Tibial artery (tissue), 4 donors: ENCODE measurements at regions not wholly inside any gene's neighbourhood (a gene's known extent, or its start where the extent isn't known, plus 50 kb on each side); places are given as distances from the start of the nearest gene placed in this dataset.

Experiments used
- DNase-seq, 2 donors: peaks; one replicate each; pipeline ENCODE4 v3.0.0-alpha.2; 2019
- H3K27ac ChIP-seq, 2 donors: fragments of 200-600 bp; sonication (generic) in 1 of 2; 1 replicate in 1 of 2; 2 replicates in 1 of 2; pipeline ENCODE4 v1.5.1; 2018 to 2019; ENCODE audit warnings: mild to moderate bottlenecking in 1 of 2
- H3K27me3 ChIP-seq, 2 donors: fragments of 200-600 bp; sonication (generic) in 1 of 2; one replicate each; pipeline versions ENCODE4 v1.5.1 to v1.6.0; 2016 to 2019
- H3K36me3 ChIP-seq, 3 donors: fragments of 200-600 bp; sonication (generic) in 2 of 3; one replicate each; pipeline ENCODE4 v1.5.1; 2016 to 2019; ENCODE audit warnings: mild to moderate bottlenecking in 2 of 3
- H3K4me1 ChIP-seq, 4 donors: fragments of 200-600 bp; sonication (generic) in 2 of 4; 1 replicate in 3 of 4; 2 replicates in 1 of 4; pipeline ENCODE4 v1.5.1; 2016 to 2019
- H3K4me3 ChIP-seq, 2 donors: fragments of 200-600 bp; sonication (generic) in 1 of 2; 1 replicate in 1 of 2; 2 replicates in 1 of 2; pipeline ENCODE4 v1.5.1; 2018 to 2019; ENCODE audit warnings: mild to moderate bottlenecking in 2 of 2
- H3K9me3 ChIP-seq, 3 donors: fragments of 200-600 bp; sonication (generic) in 1 of 3; one replicate each; pipeline ENCODE4 v1.5.1; 2016 to 2019
- intact Hi-C: fragments of 100-400 bp; cut with DNase I; formaldehyde crosslinking; loops from one replicate; pipeline ENCODE4 v1.15.0; 2023; ENCODE audit warnings: low total_unique reads
- TF ChIP-seq, protein P1 (sequence below), 2 experiments: fragments of 200-600 bp in 1 of 2; fragments of 450-650 bp in 1 of 2; IDR thresholded peaks; one replicate each; pipeline ENCODE4 v1.5.1; 2017 to 2019; ENCODE audit warnings: antibody characterized with exemption in 2 of 2, mild to moderate bottlenecking in 1 of 2, moderate library complexity in 1 of 2

DNA sequence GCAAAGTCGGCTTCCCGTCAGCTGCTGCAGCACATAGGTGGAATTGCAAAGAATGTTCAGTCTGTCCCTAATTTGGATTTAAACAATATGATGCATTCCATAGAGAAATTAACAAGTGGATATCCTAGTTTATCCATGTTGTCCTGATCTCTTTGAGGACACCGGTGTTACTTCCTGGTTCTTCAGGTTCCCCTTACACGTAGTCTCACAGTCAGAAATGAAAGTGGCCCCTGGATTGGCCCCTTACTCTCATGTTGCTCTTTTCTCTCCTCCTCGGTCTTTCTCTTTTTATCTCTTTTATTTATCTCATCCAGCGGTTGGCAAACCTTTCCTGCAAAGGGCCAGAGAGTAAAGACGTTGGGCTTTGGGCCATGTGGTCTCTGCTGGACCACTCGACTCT lies 265.1 kb downstream of the GAS1 start:
- no peaks in the 10 kb centered on the region for H3K4me1 ChIP-seq
- no peaks in the 10 kb centered on the region for H3K36me3 ChIP-seq
- H3K27me3 ChIP-seq, result no peaks in the 10 kb centered on the region
- no peak overlapping the region for H3K4me3 ChIP-seq
- TF ChIP-seq, protein P1, sequence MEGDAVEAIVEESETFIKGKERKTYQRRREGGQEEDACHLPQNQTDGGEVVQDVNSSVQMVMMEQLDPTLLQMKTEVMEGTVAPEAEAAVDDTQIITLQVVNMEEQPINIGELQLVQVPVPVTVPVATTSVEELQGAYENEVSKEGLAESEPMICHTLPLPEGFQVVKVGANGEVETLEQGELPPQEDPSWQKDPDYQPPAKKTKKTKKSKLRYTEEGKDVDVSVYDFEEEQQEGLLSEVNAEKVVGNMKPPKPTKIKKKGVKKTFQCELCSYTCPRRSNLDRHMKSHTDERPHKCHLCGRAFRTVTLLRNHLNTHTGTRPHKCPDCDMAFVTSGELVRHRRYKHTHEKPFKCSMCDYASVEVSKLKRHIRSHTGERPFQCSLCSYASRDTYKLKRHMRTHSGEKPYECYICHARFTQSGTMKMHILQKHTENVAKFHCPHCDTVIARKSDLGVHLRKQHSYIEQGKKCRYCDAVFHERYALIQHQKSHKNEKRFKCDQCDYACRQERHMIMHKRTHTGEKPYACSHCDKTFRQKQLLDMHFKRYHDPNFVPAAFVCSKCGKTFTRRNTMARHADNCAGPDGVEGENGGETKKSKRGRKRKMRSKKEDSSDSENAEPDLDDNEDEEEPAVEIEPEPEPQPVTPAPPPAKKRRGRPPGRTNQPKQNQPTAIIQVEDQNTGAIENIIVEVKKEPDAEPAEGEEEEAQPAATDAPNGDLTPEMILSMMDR (IDR thresholded peaks at IDR 0.05), result no peak
- intact Hi-C loops, result no loop called here
- H3K9me3 ChIP-seq, result no peaks in the 10 kb centered on the region
- no peak for DNase-seq
- no peak overlapping the region for H3K27ac ChIP-seq

DNA sequence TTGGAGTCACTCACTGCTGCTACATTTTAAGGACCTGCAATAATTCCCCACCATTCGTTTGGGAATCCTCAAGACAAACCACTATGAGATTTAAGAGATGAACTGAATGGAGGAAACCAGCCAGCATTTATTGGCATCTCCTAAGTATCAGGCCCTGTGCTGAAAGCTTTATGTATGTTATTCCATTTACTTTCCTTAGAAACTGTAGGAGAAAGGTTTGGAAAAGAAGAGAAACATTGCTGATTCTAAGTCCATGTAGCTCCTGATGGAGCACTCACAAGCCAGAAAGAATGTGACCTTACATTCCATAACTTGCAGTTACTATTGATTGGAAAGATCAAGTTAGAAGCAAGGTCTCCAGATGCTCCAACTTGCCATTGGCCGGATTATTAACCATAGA lies 267.4 kb downstream of the GAS1 start:
- Histone ChIP-seq H3K4me1 (no peaks in the 10 kb centered on the region), H3K27me3 (no peaks in the 10 kb centered on the region), H3K4me3 (no peak overlapping the region), H3K27ac (no peak overlapping the region), H3K9me3 (no peaks in the 10 kb centered on the region), H3K36me3 (no peaks in the 10 kb centered on the region)
- TF ChIP-seq, protein P1 (IDR thresholded peaks at IDR 0.05), result no peak
- DNase-seq, result no peak
- intact Hi-C loops, result loop anchor here (10.0 kb wide), 1 partner anchor 165 kb away; no protein-coding TSS in a partner anchor

DNA sequence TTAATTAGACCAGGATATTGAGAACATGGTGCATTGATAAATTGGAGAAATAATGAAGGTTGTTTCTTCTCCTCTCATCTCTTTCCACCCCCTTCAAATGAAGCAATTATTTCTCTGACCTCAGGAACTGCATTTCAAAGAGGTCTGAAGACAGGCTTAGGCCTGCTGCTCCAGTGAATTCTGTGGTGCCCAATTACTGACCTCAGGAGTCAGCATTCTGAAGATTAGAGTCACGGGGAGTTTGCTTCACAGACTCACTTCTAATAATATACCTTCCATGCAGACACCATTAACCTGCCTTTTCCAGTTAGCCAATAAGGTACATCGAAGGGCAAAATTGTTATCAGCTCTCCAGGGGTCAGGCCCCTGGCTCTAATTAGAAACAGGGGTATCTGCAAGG lies 270.9 kb downstream of the GAS1 start:
- intact Hi-C loops, result loop anchor here (10.0 kb wide), 1 partner anchor 168 kb away; no protein-coding TSS in a partner anchor
- H3K27ac ChIP-seq, result no peak overlapping the region
- H3K27me3 ChIP-seq, result no peaks in the 10 kb centered on the region
- TF ChIP-seq, protein P1 (IDR thresholded peaks at IDR 0.05), result no peak
- no peaks in the 10 kb centered on the region for H3K4me1 ChIP-seq
- no peaks in the 10 kb centered on the region for H3K36me3 ChIP-seq
- no peaks in the 10 kb centered on the region for H3K9me3 ChIP-seq
- DNase-seq, result no peak
- no peak overlapping the region for H3K4me3 ChIP-seq

DNA sequence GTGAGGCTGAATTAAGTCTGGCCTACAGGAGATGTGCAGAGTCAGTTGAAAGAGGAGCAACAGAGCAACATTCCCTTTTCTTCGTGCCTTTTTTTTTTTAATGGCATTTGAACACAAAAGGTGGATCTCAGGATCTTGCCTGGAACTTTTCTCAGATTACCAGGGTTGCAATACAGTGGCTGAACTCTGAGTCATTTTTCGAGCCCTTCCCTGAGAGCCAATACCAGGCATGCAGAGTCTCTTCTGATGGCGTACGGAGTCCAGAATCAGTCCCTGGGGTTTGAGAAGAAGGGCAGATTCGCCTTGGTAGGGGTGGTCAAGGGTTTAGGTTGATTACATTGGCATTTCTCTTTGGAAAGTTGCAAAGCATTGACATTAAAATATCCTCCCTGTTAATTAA lies 271.5 kb downstream of the GAS1 start:
- TF ChIP-seq, protein P1 (IDR thresholded peaks at IDR 0.05), result no peak
- intact Hi-C loops, result loop anchor here (10.0 kb wide), 1 partner anchor 169 kb away; no protein-coding TSS in a partner anchor

DNA sequence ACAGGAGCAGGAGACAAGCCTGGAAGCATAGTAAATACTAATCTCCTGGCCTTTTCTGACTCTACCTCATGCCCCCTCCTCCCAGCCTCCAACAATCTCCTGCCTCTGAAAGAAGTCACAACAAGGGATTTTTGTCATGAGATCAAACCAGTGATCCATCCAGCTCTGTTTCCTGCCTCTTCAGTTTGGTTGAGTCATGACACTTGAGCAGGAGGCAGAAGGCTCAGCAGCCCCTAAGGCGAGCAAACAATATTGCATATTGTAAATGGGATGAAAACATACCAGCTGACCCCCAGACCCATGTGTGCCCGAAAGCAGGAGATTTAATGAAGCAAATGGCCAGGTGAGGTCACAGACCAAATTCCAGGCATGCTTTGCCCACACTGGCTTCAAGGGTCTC lies 272.8 kb downstream of the GAS1 start:
- TF ChIP-seq, protein P1 (IDR thresholded peaks at IDR 0.05), result no peak
- no peak for DNase-seq
- H3K36me3 ChIP-seq, result peaks cover 0 to 3% (median 0%) of the 10 kb centered on the region in 3 donors
- no peaks in the 10 kb centered on the region for H3K27me3 ChIP-seq
- intact Hi-C loops, result loop anchor here (10.0 kb wide), 1 partner anchor 170 kb away; no protein-coding TSS in a partner anchor
- no peak overlapping the region for H3K27ac ChIP-seq
- H3K4me1 ChIP-seq, result no peaks in the 10 kb centered on the region
- no peak overlapping the region for H3K4me3 ChIP-seq
- H3K9me3 ChIP-seq, result peaks cover 0 to 5% (median 4%) of the 10 kb centered on the region in 3 donors

More for the DNA sequence above, 271.5 kb downstream of the GAS1 start:
- no peaks in the 10 kb centered on the region for H3K27me3 ChIP-seq
- H3K27ac ChIP-seq, result no peak overlapping the region
- no peaks in the 10 kb centered on the region for H3K4me1 ChIP-seq
- DNase-seq, result no peak
- H3K36me3 ChIP-seq, result no peaks in the 10 kb centered on the region
- H3K9me3 ChIP-seq, result peaks cover 0 to 2% (median 0%) of the 10 kb centered on the region in 3 donors
- no peak overlapping the region for H3K4me3 ChIP-seq

DNA sequence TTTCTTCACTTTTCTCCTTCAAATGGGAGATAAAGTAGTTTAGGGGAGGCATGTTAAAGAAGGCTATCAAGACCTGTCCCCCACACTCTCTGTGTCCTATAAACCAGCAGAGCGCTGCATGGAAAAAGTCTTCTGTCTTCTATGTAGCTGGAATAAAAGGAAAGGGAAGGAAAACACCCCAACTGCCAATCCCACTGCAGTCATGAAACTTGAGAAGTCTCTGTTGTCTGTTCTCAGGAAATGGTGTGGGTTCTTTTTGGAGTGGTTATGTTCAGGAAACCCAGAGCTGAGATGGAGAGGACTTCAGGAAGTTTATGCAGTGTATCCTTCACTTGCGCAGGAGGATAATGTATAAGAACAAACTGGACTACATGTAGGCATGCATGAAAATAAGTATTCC lies 274.3 kb downstream of the GAS1 start:
- DNase-seq, result no peak
- Histone ChIP-seq H3K27me3 (no peaks in the 10 kb centered on the region), H3K9me3 (peaks cover 0 to 5% (median 4%) of the 10 kb centered on the region in 3 donors), H3K4me3 (no peak overlapping the region), H3K27ac (no peak overlapping the region), H3K36me3 (peaks cover 0 to 3% (median 0%) of the 10 kb centered on the region in 3 donors), H3K4me1 (no peaks in the 10 kb centered on the region)
- intact Hi-C loops, result loop anchor here (10.0 kb wide), 1 partner anchor 172 kb away; no protein-coding TSS in a partner anchor
- TF ChIP-seq, protein P1 (IDR thresholded peaks at IDR 0.05), result no peak
